Left lung (tissue), 4 donors: ENCODE measurements at regions not wholly inside any gene's neighbourhood (a gene's known extent, or its start where the extent isn't known, plus 50 kb on each side); places are given as distances from the start of the nearest gene placed in this dataset.

Experiments
- ATAC-seq: fragments of 200-7000 bp; cut with Tn5 transposase; one replicate; pipeline ENCODE4 v1.9.1; 2020; ENCODE audit warnings: moderate library complexity
- DNase-seq, 4 donors: peaks; one replicate each; pipeline ENCODE4 v3.0.0-alpha.2; 2013 to 2020
- H3K27ac ChIP-seq, 2 donors: fragments of 200-600 bp; sonication (generic) in 1 of 2; one replicate each; pipeline versions ENCODE4 v1.5.0 to v1.8.0; 2020 to 2021
- H3K27me3 ChIP-seq, 2 donors: fragments of 200-600 bp; sonication (generic) in 1 of 2; one replicate each; pipeline versions ENCODE4 v1.5.0 to v1.8.0; 2020 to 2021
- H3K36me3 ChIP-seq, 2 donors: fragments of 200-600 bp; sonication (generic) in 1 of 2; one replicate each; pipeline versions ENCODE4 v1.5.0 to v1.8.0; 2020 to 2021
- H3K4me1 ChIP-seq, 2 donors: fragments of 200-600 bp; one replicate each; pipeline ENCODE4 v1.8.0; 2021
- H3K4me3 ChIP-seq, 2 donors: fragments of 200-600 bp; sonication (generic) in 1 of 2; one replicate each; pipeline versions ENCODE4 v1.5.0 to v1.8.0; 2020 to 2021; ENCODE audit warnings: mild to moderate bottlenecking in 1 of 2
- H3K9me3 ChIP-seq, 2 donors: fragments of 200-600 bp; sonication (generic) in 1 of 2; one replicate each; pipeline versions ENCODE4 v1.5.0 to v1.8.0; 2020 to 2021
- intact Hi-C, 2 donors: fragments of 100-400 bp; cut with DNase I; formaldehyde crosslinking; loops; one replicate each; pipeline versions ENCODE4 v1.11.2 to v1.14.2; 2022
- TF ChIP-seq, protein P1 (sequence below), 2 donors: fragments of 200-600 bp; sonication (generic) in 1 of 2; IDR thresholded peaks; one replicate each; pipeline versions ENCODE4 v1.5.0 to v1.8.0; 2021; ENCODE audit warnings: antibody characterized with exemption in 2 of 2
- donor health status: DM: no; HTN: yes; CAD: no.
- donor health status: DM: no; HTN: no; CAD: no.

DNA sequence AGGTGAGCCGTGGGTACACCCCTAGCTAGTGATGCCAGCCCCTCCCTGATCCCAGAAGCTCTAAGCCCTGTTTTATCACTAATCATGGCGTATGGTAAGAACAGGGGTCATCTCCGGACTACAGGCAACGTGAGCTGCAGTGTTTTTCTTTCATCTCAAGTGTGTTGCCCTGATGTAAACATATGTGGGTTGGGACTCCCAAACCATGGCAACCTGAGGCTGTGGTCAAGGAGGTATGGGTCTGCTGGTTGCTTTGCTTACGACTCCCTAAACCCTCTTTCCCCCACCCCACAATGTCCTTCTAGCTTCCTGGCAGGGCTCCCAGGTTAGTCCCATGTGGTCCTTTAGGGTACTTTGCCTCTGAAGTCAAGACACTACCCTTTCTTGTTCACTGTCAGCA is 53.6 kb upstream of the AFF3 start:
- Histone ChIP-seq H3K27me3 (no peaks in the 10 kb centered on the region), H3K27ac (peak overlapping the region; percentile 36 to 77), H3K9me3 (no peaks in the 10 kb centered on the region), H3K4me1 (peaks cover 15 to 47% of the 10 kb centered on the region in 2 donors), H3K4me3 (no peak overlapping the region), H3K36me3 (no peaks in the 10 kb centered on the region)
- TF ChIP-seq, protein P1, sequence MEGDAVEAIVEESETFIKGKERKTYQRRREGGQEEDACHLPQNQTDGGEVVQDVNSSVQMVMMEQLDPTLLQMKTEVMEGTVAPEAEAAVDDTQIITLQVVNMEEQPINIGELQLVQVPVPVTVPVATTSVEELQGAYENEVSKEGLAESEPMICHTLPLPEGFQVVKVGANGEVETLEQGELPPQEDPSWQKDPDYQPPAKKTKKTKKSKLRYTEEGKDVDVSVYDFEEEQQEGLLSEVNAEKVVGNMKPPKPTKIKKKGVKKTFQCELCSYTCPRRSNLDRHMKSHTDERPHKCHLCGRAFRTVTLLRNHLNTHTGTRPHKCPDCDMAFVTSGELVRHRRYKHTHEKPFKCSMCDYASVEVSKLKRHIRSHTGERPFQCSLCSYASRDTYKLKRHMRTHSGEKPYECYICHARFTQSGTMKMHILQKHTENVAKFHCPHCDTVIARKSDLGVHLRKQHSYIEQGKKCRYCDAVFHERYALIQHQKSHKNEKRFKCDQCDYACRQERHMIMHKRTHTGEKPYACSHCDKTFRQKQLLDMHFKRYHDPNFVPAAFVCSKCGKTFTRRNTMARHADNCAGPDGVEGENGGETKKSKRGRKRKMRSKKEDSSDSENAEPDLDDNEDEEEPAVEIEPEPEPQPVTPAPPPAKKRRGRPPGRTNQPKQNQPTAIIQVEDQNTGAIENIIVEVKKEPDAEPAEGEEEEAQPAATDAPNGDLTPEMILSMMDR (IDR thresholded peaks at IDR 0.05): no peak
- DNase-seq: peak in 1 of 4 donors; percentile 45
- ATAC-seq: peak; percentile 6
- intact Hi-C loops: no loop called here

DNA sequence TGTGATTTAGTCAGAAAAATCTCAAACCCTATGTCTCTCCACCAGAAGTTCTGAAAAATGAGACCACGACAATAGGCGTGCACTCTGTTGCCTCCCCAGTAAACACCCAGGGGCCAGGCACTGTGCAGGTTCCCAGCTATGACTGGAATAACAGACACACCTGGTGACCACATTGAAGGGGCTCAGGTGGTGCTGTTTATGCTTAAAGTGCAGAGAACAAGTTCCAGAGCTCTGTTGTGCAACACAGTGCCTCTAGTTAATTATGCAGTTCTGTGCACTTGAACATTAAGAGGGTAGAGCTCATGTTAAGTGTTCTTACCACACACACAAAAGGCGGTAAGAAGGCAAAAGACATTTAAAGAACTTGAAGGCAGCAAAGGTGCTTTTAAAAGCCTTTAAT is 52.6 kb upstream of the AFF3 start:
- Histone ChIP-seq H3K9me3 (no peaks in the 10 kb centered on the region), H3K36me3 (no peaks in the 10 kb centered on the region), H3K27ac (peak overlapping the region; percentile 65 to 77), H3K27me3 (no peaks in the 10 kb centered on the region), H3K4me1 (peaks cover 15 to 47% of the 10 kb centered on the region in 2 donors), H3K4me3 (no peak overlapping the region)
- TF ChIP-seq, protein P1 (IDR thresholded peaks at IDR 0.05): no peak
- ATAC-seq: peak; percentile 77
- intact Hi-C loops: no loop called here
- peak in 2 of 4 donors; percentile 73 to 74 for DNase-seq

DNA sequence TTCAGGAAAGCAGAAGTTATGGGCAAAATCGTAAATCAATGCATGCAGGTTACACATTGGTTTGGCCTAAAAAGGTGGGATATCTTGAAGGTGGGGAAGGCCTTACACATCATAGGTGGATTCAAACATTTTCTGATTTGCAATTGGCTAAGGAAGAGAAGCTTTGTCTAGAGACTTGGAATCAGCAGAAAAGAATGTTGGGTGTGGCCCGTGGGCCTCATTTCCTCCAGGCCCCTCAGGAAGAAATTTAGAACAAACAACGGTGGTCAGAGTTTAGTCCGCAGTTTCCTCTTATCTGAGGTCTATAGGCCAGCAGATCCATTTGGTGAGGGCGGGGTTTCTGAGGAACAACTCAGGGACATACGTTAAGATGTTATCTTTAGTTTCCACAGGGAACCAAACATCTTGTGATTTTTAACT is 50.9 kb upstream of the AFF3 start:
- Histone ChIP-seq H3K27me3 (no peaks in the 10 kb centered on the region), H3K4me1 (peaks cover 13 to 40% of the 10 kb centered on the region in 2 donors), H3K4me3 (no peak overlapping the region), H3K27ac (peak overlapping the region; percentile 65 to 77), H3K9me3 (no peaks in the 10 kb centered on the region), H3K36me3 (no peaks in the 10 kb centered on the region)
- ATAC-seq: no peak
- TF ChIP-seq, protein P1 (IDR thresholded peaks at IDR 0.05): no peak
- intact Hi-C loops: no loop called here
- DNase-seq: no peak

DNA sequence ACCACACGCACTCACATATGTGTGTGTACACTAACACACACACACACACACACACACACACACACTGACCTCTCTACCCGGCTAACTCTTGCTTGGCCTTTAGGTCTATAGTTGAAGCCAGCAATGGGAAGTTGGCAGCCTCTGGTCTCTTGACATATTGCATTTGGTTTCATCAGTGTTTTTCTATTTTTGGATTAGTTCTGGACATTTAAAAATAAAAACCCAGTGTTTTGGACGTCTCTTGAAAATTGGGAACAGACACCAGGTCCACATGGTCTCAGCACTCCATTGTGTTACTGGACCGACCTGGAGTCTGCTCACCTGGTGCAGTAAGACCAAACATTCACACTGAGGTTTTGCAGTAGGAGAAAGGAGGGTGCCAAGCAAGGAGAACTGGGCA is 50.4 kb upstream of the AFF3 start:
- Histone ChIP-seq H3K4me3 (no peak overlapping the region), H3K9me3 (no peaks in the 10 kb centered on the region), H3K4me1 (peaks cover 9 to 35% of the 10 kb centered on the region in 2 donors), H3K27ac (peak overlapping the region; percentile 5 to 77), H3K27me3 (no peaks in the 10 kb centered on the region), H3K36me3 (no peaks in the 10 kb centered on the region)
- DNase-seq: no peak
- no peak for ATAC-seq
- TF ChIP-seq, protein P1 (IDR thresholded peaks at IDR 0.05): no peak
- intact Hi-C loops: no loop called here

DNA sequence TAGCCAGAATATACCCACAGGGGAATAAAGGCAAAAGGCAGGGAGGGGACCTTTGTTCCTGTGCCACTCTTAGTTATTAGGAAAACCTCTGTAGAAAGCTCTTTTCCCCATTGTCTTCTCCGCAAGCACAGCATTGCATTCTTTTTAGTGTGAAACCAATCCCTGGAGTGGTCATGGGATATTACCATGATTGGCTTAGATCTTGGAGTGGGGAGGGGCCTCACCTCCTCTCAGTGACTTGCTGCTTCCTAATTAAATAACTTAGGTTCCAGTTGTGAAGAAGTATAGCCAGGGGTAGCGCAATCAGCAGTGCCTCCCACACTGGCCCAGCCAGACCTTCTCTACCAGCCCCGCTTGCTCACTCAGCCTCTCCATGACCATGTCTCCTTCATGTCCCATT is 49.9 kb upstream of the AFF3 start:
- intact Hi-C loops: no loop called here
- ATAC-seq: peak; percentile 22
- Histone ChIP-seq H3K9me3 (no peaks in the 10 kb centered on the region), H3K36me3 (no peaks in the 10 kb centered on the region), H3K4me1 (peaks cover 3 to 30% of the 10 kb centered on the region in 2 donors), H3K27ac (peak overlapping the region; percentile 33 to 77), H3K27me3 (no peaks in the 10 kb centered on the region), H3K4me3 (peak overlapping the region in 1 of 2 donors; percentile 16)
- TF ChIP-seq, protein P1 (IDR thresholded peaks at IDR 0.05): no peak
- no peak for DNase-seq
